Gastroesophageal sphincter (tissue), 4 donors: ENCODE measurements at regions not wholly inside any gene's neighbourhood (a gene's known extent, or its start where the extent isn't known, plus 50 kb on each side); places are given as distances from the start of the nearest gene placed in this dataset.

ENCODE experiments used
- ATAC-seq: fragments of 150-250 bp; one replicate; pipeline ENCODE4 v1.9.1; 2016; ENCODE audit warnings: mild to moderate bottlenecking, moderate library complexity
- H3K27ac ChIP-seq, 4 donors: fragments of 200-600 bp; sonication (generic) in 3 of 4; 1 replicate in 3 of 4; 2 replicates in 1 of 4; pipeline ENCODE4 v1.5.1; 2016 to 2019
- H3K27me3 ChIP-seq: fragments of 200-600 bp; sonication (generic); one replicate; pipeline ENCODE4 v1.5.1; 2019
- H3K36me3 ChIP-seq, 2 donors: fragments of 200-600 bp; sonication (generic); one replicate each; pipeline ENCODE4 v1.5.1; 2019; ENCODE audit warnings: control low read depth in 1 of 2
- H3K4me1 ChIP-seq, 3 donors: fragments of 200-600 bp; sonication (generic); 1 replicate in 2 of 3; 2 replicates in 1 of 3; pipeline ENCODE4 v1.5.1; 2016 to 2019; ENCODE audit warnings: control low read depth in 2 of 3
- H3K4me3 ChIP-seq, 2 donors: fragments of 200-600 bp; sonication (generic); one replicate each; pipeline ENCODE4 v1.5.1; 2019; ENCODE audit warnings: mild to moderate bottlenecking in 1 of 2, moderate library complexity in 1 of 2
- H3K9me3 ChIP-seq, 3 donors: fragments of 200-600 bp; sonication (generic); one replicate each; pipeline ENCODE4 v1.5.1; 2017 to 2019; ENCODE audit warnings: control low read depth in 2 of 3
- EP300 ChIP-seq: sonication (generic); formaldehyde crosslinking; IDR thresholded peaks from one replicate; pipeline ENCODE4 v1.6.1; 2017; ENCODE audit warnings: antibody characterized with exemption, mild to moderate bottlenecking
- POLR2A ChIP-seq, 2 donors: fragments of 450-650 bp; IDR thresholded peaks; one replicate each; pipeline ENCODE4 v1.6.1; 2017; ENCODE audit warnings: antibody characterized with exemption in 2 of 2, mild to moderate bottlenecking in 2 of 2, moderate library complexity in 1 of 2
- POLR2AphosphoS5 ChIP-seq: sonication (generic); formaldehyde crosslinking; IDR thresholded peaks from one replicate; pipeline ENCODE4 v1.6.1; 2017; ENCODE audit warnings: antibody characterized with exemption
- WGBS, 2 donors: methylation state at CpG; one replicate each; pipeline ENCODE4 v1.1.5; 2018; ENCODE audit warnings: low coverage in 1 of 2; 5-methylcytosine and 5-hydroxymethylcytosine counted together
- TF ChIP-seq, protein P1 (sequence below), 4 experiments: fragments of 200-600 bp in 2 of 4; fragments of 450-650 bp in 2 of 4; sonication (generic) in 1 of 4; IDR thresholded peaks; one replicate each; pipeline ENCODE4 v1.5.1; 2017 to 2019; ENCODE audit warnings: antibody characterized with exemption in 4 of 4, mild to moderate bottlenecking in 2 of 4, moderate library complexity in 2 of 4

DNA sequence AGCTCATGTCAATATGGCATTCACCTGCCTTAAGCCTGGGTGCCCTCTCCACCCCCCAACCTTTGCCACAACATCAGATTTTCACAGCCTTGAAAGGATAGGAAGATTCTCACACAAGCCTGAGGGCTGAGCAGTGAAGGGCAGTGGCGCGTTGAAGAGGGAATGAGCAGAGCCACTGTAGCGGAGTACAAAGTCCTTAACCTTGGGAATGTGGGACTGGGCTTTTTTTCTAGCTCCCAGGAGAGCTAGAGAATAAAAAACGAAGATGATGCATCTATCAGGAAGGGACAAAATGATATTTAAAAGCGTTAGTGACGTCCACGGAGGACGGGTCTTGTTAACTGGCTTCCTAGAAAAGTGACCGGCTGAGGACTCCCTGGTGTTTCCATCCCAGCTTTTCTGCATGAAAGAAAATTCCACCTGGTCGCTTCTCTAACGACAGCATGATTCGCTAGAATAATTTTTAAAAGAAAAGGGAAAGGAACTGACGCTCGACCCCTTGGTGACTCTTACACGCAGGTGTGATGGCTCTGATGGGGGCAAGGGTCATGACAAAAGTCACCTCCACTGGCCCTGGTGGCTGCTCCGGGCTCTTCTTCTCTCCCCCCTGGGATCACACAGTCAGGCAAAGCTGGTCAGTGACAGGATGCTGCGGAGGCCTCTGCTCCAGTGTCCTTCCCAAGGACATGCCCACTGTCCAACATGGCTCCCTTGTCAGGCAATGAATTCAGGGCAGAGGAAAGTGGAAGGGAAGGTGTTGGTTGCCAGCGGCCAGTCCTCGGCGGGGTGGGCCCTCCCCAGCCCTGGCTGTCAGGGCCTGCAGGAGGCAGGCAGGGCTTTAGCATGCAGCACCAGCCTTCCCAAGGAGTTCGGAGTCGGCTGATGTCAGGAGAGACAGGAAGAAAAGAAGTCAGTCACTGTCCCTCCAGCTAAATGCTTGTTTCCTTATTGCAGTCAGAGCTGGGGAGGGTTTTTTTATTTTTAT lies 58.4 kb upstream of the IRX3 start:
- no peak overlapping the region for H3K27ac ChIP-seq
- no peak for ATAC-seq
- H3K4me1 ChIP-seq, result no peaks in the 10 kb centered on the region
- H3K4me3 ChIP-seq, result no peak overlapping the region
- TF ChIP-seq POLR2A (IDR thresholded peaks at IDR 0.05) (no peak), EP300 (no peak), POLR2AphosphoS5 (no peak)
- TF ChIP-seq, protein P1, sequence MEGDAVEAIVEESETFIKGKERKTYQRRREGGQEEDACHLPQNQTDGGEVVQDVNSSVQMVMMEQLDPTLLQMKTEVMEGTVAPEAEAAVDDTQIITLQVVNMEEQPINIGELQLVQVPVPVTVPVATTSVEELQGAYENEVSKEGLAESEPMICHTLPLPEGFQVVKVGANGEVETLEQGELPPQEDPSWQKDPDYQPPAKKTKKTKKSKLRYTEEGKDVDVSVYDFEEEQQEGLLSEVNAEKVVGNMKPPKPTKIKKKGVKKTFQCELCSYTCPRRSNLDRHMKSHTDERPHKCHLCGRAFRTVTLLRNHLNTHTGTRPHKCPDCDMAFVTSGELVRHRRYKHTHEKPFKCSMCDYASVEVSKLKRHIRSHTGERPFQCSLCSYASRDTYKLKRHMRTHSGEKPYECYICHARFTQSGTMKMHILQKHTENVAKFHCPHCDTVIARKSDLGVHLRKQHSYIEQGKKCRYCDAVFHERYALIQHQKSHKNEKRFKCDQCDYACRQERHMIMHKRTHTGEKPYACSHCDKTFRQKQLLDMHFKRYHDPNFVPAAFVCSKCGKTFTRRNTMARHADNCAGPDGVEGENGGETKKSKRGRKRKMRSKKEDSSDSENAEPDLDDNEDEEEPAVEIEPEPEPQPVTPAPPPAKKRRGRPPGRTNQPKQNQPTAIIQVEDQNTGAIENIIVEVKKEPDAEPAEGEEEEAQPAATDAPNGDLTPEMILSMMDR (IDR thresholded peaks at IDR 0.05), result no peak
- H3K9me3 ChIP-seq, result peaks cover 0 to 12% (median 0%) of the 10 kb centered on the region in 3 donors
- 50 to 63% methylated on average over 9 to 18 of the region's 22 CpGs for WGBS, 2 donors
- H3K36me3 ChIP-seq, result no peaks in the 10 kb centered on the region
- peaks cover 57% of the 10 kb centered on the region for H3K27me3 ChIP-seq

DNA sequence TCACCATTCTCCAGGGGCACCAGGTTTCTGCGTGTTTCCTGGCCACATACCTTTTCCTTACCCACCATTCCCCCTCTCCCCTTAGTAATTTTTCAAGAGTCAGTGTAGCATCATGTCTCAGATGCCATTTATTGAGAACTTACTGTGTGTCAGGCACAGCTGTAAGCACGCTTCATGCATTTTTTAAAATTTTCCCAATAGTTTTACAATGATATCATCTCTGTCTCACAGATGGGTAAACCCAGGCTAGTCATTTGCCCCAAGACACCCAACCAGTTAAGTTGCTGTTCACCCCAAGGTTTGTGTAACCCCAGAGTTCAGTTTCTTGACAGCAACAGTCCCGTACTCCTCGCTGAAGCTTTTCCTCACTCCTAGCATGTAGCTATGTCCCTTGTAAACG lies 56.4 kb upstream of the IRX3 start:
- Histone ChIP-seq H3K9me3 (peaks cover 0 to 3% (median 0%) of the 10 kb centered on the region in 3 donors), H3K4me3 (no peak overlapping the region), H3K27me3 (peaks cover 71% of the 10 kb centered on the region), H3K4me1 (no peaks in the 10 kb centered on the region), H3K27ac (no peak overlapping the region), H3K36me3 (no peaks in the 10 kb centered on the region)
- TF ChIP-seq, protein P1 (IDR thresholded peaks at IDR 0.05), result no peak
- TF ChIP-seq POLR2AphosphoS5, result no peak
- no peak for TF ChIP-seq EP300
- TF ChIP-seq POLR2A (IDR thresholded peaks at IDR 0.05), result no peak
- no peak for ATAC-seq
- WGBS, 2 donors, result 80 to 87% methylated on average over 1 to 5 of the region's 5 CpGs

DNA sequence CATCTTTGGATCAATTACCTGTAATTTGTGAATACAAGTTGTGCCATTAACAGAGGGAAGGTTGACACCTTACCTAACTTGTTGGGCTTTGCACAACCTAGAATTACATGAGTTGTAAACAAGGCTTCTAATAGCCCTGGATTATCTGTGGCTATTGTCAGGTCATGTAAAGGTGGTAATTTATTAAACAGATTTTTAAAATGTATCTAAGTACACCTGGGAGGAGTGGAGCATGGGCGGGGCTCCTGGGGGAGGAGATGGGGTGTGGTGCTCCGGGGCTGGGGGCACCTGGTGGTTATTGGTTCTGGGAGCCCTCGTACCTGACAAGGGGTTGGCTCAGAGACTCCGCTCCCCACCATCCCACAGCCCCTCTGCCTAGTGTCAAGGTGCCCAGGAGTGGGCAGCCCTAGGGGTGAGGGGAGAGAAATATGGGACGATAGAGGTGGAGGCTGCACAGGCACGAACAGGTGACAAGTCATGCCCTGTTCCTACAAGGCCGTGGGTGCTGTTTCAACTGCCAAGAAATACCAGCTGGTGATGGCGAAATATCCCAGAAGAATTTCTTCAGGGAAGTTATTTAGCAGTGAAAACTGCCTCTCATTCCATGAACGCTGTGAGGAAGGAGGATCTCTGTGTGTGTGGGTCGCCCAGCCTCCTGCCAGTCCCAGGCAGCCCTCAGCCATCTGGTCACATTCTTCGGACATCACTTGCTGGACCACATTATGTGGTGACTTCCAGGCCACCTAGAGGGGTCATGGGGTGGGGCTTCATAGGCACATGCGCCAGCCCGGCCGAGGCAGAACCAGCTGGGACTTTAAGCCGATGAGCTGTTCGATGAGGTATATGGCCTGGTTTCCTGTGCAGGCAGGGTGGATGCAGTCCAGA lies 55.5 kb upstream of the IRX3 start:
- H3K4me3 ChIP-seq, result no peak overlapping the region
- no peaks in the 10 kb centered on the region for H3K4me1 ChIP-seq
- peaks cover 71% of the 10 kb centered on the region for H3K27me3 ChIP-seq
- no peak overlapping the region for H3K27ac ChIP-seq
- no peak for TF ChIP-seq EP300
- no peak for TF ChIP-seq POLR2A (IDR thresholded peaks at IDR 0.05)
- no peak for TF ChIP-seq POLR2AphosphoS5
- TF ChIP-seq, protein P1 (IDR thresholded peaks at IDR 0.05), result no peak
- no peaks in the 10 kb centered on the region for H3K36me3 ChIP-seq
- WGBS, 2 donors, result 60 to 83% methylated on average over 1 to 5 of the region's 16 CpGs
- no peaks in the 10 kb centered on the region for H3K9me3 ChIP-seq
- ATAC-seq, result no peak

DNA sequence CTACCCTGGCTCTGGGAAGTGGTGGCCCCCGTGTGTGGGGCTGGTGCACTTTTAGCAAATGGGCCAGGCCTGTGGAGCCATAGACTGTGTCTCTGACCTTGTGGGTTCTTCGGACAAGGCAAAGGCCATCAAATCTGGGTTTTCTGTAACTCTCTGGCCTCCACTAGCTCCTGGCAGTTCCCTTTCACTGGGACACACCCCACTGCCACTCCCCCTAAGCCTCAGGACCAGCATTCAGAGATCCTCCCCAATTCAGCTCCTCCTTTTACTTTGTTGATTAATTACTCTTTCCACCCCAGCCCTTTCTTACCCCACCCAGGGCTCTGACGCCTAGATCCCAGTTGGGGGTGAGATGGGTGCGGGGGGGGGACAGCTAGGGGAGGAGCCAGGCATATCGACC lies 53.9 kb upstream of the IRX3 start:
- H3K9me3 ChIP-seq, result no peaks in the 10 kb centered on the region
- H3K27me3 ChIP-seq, result peaks cover 72% of the 10 kb centered on the region
- TF ChIP-seq, protein P1 (IDR thresholded peaks at IDR 0.05), result no peak
- no peak for TF ChIP-seq POLR2A (IDR thresholded peaks at IDR 0.05)
- TF ChIP-seq EP300, result no peak
- no peak for TF ChIP-seq POLR2AphosphoS5
- no peaks in the 10 kb centered on the region for H3K4me1 ChIP-seq
- WGBS, 2 donors, result 35 to 80% methylated on average over 1 to 4 of the region's 5 CpGs
- H3K27ac ChIP-seq, result no peak overlapping the region
- no peak overlapping the region for H3K4me3 ChIP-seq
- ATAC-seq, result no peak
- no peaks in the 10 kb centered on the region for H3K36me3 ChIP-seq
